Suprapubic skin (tissue), 4 donors: ENCODE measurements at regions not wholly inside any gene's neighbourhood (a gene's known extent, or its start where the extent isn't known, plus 50 kb on each side); places are given as distances from the start of the nearest gene placed in this dataset.
A peak's percentile ranks its signal among the peaks of the same experiment; 100 is the strongest.

ENCODE experiments used
- DNase-seq, 2 donors: peaks; one replicate each; pipeline ENCODE4 v3.0.0-alpha.2; 2019; ENCODE audit warnings: low spot score in 2 of 2
- H3K27ac ChIP-seq: fragments of 200-600 bp; sonication (generic); one replicate; pipeline ENCODE4 v1.5.1; 2019
- H3K27me3 ChIP-seq: fragments of 200-600 bp; sonication (generic); one replicate; pipeline ENCODE4 v1.5.1; 2019
- H3K36me3 ChIP-seq: fragments of 200-600 bp; sonication (generic); one replicate; pipeline ENCODE4 v1.5.1; 2019
- H3K4me1 ChIP-seq: fragments of 200-600 bp; sonication (generic); one replicate; pipeline ENCODE4 v1.5.1; 2019
- H3K4me3 ChIP-seq: fragments of 200-600 bp; sonication (generic); one replicate; pipeline ENCODE4 v1.5.1; 2019; ENCODE audit warnings: mild to moderate bottlenecking
- H3K9me3 ChIP-seq: fragments of 200-600 bp; sonication (generic); one replicate; pipeline ENCODE4 v1.5.1; 2019
- EP300 ChIP-seq: sonication (generic); formaldehyde crosslinking; IDR thresholded peaks from one replicate; pipeline ENCODE4 v1.6.1; 2017; ENCODE audit warnings: antibody characterized with exemption
- POLR2A ChIP-seq, 2 donors: fragments of 450-650 bp; IDR thresholded peaks; one replicate each; pipeline ENCODE4 v1.6.1; 2017; ENCODE audit warnings: antibody characterized with exemption in 2 of 2, mild to moderate bottlenecking in 2 of 2, moderate library complexity in 2 of 2
- POLR2AphosphoS5 ChIP-seq, 3 donors: sonication (generic); formaldehyde crosslinking; IDR thresholded peaks; one replicate each; pipeline ENCODE4 v1.6.1; 2017; ENCODE audit warnings: antibody characterized with exemption in 3 of 3
- WGBS: methylation state at CpG from one replicate; pipeline ENCODE4 v1.1.5; 2018; 5-methylcytosine and 5-hydroxymethylcytosine counted together
- TF ChIP-seq, protein P1 (sequence below), 2 donors: fragments of 200-600 bp in 1 of 2; fragments of 450-650 bp in 1 of 2; sonication (generic) in 1 of 2; IDR thresholded peaks; one replicate each; pipeline ENCODE4 v1.5.1; 2016 to 2019; ENCODE audit warnings: antibody characterized with exemption in 2 of 2, mild to moderate bottlenecking in 1 of 2, moderate library complexity in 1 of 2

GRCh38 chr11:11022125-11022730, 164.4 kb upstream of the ZBED5 start:
- no peaks in the 10 kb centered on the region for H3K9me3 ChIP-seq
- no peaks in the 10 kb centered on the region for H3K36me3 ChIP-seq
- WGBS = 22% methylated on average over 4 of the region's 4 CpGs
- H3K4me3 ChIP-seq = no peak overlapping the region
- TF ChIP-seq POLR2AphosphoS5 (IDR thresholded peaks at IDR 0.05) (no peak), EP300 (no peak), POLR2A (IDR thresholded peaks at IDR 0.05) (no peak)
- TF ChIP-seq, protein P1, sequence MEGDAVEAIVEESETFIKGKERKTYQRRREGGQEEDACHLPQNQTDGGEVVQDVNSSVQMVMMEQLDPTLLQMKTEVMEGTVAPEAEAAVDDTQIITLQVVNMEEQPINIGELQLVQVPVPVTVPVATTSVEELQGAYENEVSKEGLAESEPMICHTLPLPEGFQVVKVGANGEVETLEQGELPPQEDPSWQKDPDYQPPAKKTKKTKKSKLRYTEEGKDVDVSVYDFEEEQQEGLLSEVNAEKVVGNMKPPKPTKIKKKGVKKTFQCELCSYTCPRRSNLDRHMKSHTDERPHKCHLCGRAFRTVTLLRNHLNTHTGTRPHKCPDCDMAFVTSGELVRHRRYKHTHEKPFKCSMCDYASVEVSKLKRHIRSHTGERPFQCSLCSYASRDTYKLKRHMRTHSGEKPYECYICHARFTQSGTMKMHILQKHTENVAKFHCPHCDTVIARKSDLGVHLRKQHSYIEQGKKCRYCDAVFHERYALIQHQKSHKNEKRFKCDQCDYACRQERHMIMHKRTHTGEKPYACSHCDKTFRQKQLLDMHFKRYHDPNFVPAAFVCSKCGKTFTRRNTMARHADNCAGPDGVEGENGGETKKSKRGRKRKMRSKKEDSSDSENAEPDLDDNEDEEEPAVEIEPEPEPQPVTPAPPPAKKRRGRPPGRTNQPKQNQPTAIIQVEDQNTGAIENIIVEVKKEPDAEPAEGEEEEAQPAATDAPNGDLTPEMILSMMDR (IDR thresholded peaks at IDR 0.05) = peak in 1 of 2 donors; percentile 22
- no peaks in the 10 kb centered on the region for H3K4me1 ChIP-seq
- H3K27ac ChIP-seq = no peak overlapping the region
- no peaks in the 10 kb centered on the region for H3K27me3 ChIP-seq
- no peak for DNase-seq

DNA sequence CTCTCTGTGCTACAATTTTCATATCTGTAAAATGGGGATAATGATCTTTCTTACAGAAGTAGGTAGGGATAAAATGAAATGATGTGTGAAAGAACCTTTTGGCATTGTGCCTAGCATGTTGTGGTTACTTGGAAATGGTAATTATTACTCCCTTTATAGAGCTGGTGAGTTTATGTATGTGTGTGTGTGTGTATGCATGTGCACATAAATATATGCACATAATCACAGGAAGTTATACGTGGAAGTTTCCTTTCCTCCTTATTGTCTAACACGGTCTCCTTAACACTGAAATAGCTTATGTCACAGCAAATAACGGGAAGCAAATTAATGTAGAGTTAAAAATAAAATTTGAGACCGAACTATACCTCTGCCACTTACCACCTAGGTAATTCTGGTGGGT, 163.7 kb upstream of the ZBED5 start:
- Histone ChIP-seq H3K9me3 (no peaks in the 10 kb centered on the region), H3K27me3 (no peaks in the 10 kb centered on the region), H3K27ac (no peak overlapping the region), H3K36me3 (no peaks in the 10 kb centered on the region), H3K4me3 (no peak overlapping the region), H3K4me1 (no peaks in the 10 kb centered on the region)
- 73% methylated on average over 4 of the region's 4 CpGs for WGBS
- TF ChIP-seq EP300 (no peak), POLR2AphosphoS5 (IDR thresholded peaks at IDR 0.05) (no peak), POLR2A (IDR thresholded peaks at IDR 0.05) (no peak)
- TF ChIP-seq, protein P1 (IDR thresholded peaks at IDR 0.05) = no peak
- no peak for DNase-seq

- no peak for DNase-seq
- H3K4me1 ChIP-seq = no peaks in the 10 kb centered on the region
- H3K4me3 ChIP-seq = no peak overlapping the region
- no peaks in the 10 kb centered on the region for H3K27me3 ChIP-seq
- H3K27ac ChIP-seq = no peak overlapping the region
- TF ChIP-seq POLR2AphosphoS5 (IDR thresholded peaks at IDR 0.05) (no peak), POLR2A (IDR thresholded peaks at IDR 0.05) (no peak), EP300 (no peak)
- TF ChIP-seq, protein P1 (IDR thresholded peaks at IDR 0.05) = no peak
- no peaks in the 10 kb centered on the region for H3K36me3 ChIP-seq
- 50% methylated on average over 6 of the region's 6 CpGs for WGBS
- H3K9me3 ChIP-seq = no peaks in the 10 kb centered on the region
Observed at GRCh38 chr11:11020747-11021149, 162.9 kb upstream of the ZBED5 start.

GRCh38 chr11:11020219-11020726, 162.4 kb upstream of the ZBED5 start:
- Histone ChIP-seq H3K27me3 (no peaks in the 10 kb centered on the region), H3K27ac (no peak overlapping the region), H3K4me1 (no peaks in the 10 kb centered on the region), H3K4me3 (no peak overlapping the region), H3K36me3 (no peaks in the 10 kb centered on the region), H3K9me3 (no peaks in the 10 kb centered on the region)
- TF ChIP-seq POLR2A (IDR thresholded peaks at IDR 0.05) (no peak), EP300 (no peak), POLR2AphosphoS5 (IDR thresholded peaks at IDR 0.05) (no peak)
- TF ChIP-seq, protein P1 (IDR thresholded peaks at IDR 0.05) = no peak
- 90% methylated on average over 12 of the region's 12 CpGs for whole genome bisulfite sequencing
- DNase-seq = no peak

DNA sequence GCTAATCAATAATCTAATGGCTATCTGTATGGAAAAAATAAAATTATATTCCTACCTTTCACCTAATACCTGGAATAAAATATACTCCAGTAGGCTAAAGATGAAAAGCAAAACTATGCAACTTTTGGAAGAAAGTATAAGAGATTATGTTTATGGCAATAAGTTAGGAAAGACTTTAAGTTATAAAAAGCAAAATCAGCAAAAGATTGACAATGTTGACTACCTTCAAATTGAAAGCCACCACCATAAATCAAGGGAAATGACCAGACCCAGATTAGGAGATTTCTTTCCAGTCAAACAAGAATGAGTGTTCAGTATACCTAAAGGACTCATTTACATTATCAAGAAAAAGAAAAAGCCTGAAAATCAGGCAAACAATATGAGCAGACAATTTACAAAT, 159.1 kb upstream of the ZBED5 start:
- H3K9me3 ChIP-seq = no peaks in the 10 kb centered on the region
- no peak overlapping the region for H3K27ac ChIP-seq
- TF ChIP-seq EP300 = no peak
- TF ChIP-seq POLR2A (IDR thresholded peaks at IDR 0.05) = no peak
- no peak for TF ChIP-seq POLR2AphosphoS5 (IDR thresholded peaks at IDR 0.05)
- TF ChIP-seq, protein P1 (IDR thresholded peaks at IDR 0.05) = no peak
- no peak for DNase-seq
- no peaks in the 10 kb centered on the region for H3K4me1 ChIP-seq
- H3K36me3 ChIP-seq = no peaks in the 10 kb centered on the region
- no peaks in the 10 kb centered on the region for H3K27me3 ChIP-seq
- H3K4me3 ChIP-seq = no peak overlapping the region
